Activated CD4-positive, alpha-beta memory T cell treated with anti-CD3 and anti-CD28 coated beads for 36 hours (primary cell): ENCODE measurements at regions not wholly inside any gene's neighbourhood (a gene's known extent, or its start where the extent isn't known, plus 50 kb on each side); places are given as distances from the start of the nearest gene placed in this dataset.
"Not testable (repeated sequence)": the region's sequence is repeated elsewhere in the genome, so short reads cannot be mapped to it uniquely, and the experiment has no call there.

Experiments used
- CTCF ChIA-PET: fragments of 350-600 bp; sonication (Branson Sonifier 250); formaldehyde crosslinking; loops from one replicate; lab custom pipeline; 2021; ENCODE audit warnings: antibody characterized with exemption, inconsistent platforms; lab: Charles Lee
- POLR2A ChIA-PET: fragments of 350-600 bp; sonication (Branson Sonifier 250); formaldehyde crosslinking; loops from one replicate; lab custom pipeline; 2021; ENCODE audit warnings: antibody characterized with exemption; lab: Charles Lee
- DNase-seq: peaks from one replicate; pipeline ENCODE4 v3.0.0-alpha.2; 2020
- H3K27ac Mint-ChIP-seq: one replicate; pipeline ENCODE4 v1.8.0; 2021; ENCODE audit warnings: mixed read lengths
- H3K27me3 Mint-ChIP-seq: one replicate; pipeline ENCODE4 v1.8.0; 2021; ENCODE audit warnings: mixed read lengths
- H3K36me3 Mint-ChIP-seq: one replicate; pipeline ENCODE4 v1.8.0; 2021; ENCODE audit warnings: mixed read lengths
- H3K4me1 Mint-ChIP-seq: one replicate; pipeline ENCODE4 v1.8.0; 2021; ENCODE audit warnings: low read depth, mixed read lengths
- H3K4me3 Mint-ChIP-seq: one replicate; pipeline ENCODE4 v1.8.0; 2021; ENCODE audit warnings: mild to moderate bottlenecking, mixed read lengths
- H3K9me3 Mint-ChIP-seq: one replicate; pipeline ENCODE4 v1.8.0; 2021; ENCODE audit warnings: mixed read lengths
- intact Hi-C: fragments of 100-400 bp; cut with micrococcal nuclease; formaldehyde crosslinking; loops from one replicate; pipeline ENCODE4 v1.15.1; 2023

- no peaks in the 10 kb centered on the region for H3K9me3 Mint-ChIP-seq
- H3K27ac Mint-ChIP-seq = no peak overlapping the region
- no peaks in the 10 kb centered on the region for H3K27me3 Mint-ChIP-seq
- no peaks in the 10 kb centered on the region for H3K4me1 Mint-ChIP-seq
- H3K36me3 Mint-ChIP-seq = no peaks in the 10 kb centered on the region
- H3K4me3 Mint-ChIP-seq = no peak overlapping the region
- DNase-seq = no peak
- CTCF ChIA-PET = no interaction called here
- intact Hi-C loops = loop anchor here (10.0 kb wide), 1 partner anchor 495 kb away; no protein-coding TSS in a partner anchor
- POLR2A ChIA-PET = no interaction called here
Observed at GRCh38 chr11:56849852-56850251, 101.4 kb upstream of the OR9G4 start.

- DNase-seq = no peak
- intact Hi-C loops = loop anchor here (10.0 kb wide), 1 partner anchor 496 kb away; no protein-coding TSS in a partner anchor
- ChIA-PET POLR2A (no interaction called here), CTCF (no interaction called here)
- H3K9me3 Mint-ChIP-seq = no peaks in the 10 kb centered on the region
- H3K36me3 Mint-ChIP-seq = no peaks in the 10 kb centered on the region
- H3K27ac Mint-ChIP-seq = no peak overlapping the region
- H3K4me3 Mint-ChIP-seq = no peak overlapping the region
- H3K27me3 Mint-ChIP-seq = no peaks in the 10 kb centered on the region
- H3K4me1 Mint-ChIP-seq = no peaks in the 10 kb centered on the region
Observed at GRCh38 chr11:56849250-56849649, 100.8 kb upstream of the OR9G4 start.

DNA sequence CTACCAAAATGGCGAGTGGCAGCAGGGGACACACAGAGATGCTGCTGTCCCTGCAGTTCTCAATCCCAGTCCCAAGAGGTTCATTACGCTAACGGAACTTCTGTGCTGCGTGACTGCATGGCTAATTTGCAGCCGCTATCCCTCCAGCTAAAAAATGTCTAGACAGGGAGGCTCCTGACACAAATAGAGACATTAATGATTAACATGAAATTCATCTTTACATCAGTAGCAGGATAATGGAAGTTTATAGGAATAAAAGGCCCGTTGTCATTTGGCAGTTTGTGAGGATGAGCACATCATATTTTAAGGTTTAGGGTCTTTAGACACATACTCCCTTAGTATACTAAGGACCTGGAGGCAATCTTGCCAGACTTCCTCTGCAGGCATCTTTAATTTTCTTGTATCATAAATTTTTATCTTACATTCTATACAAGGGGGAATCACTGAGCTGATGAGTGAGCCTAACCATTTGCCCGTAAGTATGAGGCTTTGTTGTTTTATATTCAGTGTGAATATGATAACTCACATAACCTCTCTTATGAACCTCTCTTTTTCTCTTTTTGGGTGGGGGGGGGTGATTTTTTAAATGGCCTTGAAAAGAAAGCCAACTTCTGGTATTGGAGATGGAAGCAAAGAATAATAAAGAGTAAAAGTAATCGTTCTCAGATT is 99.8 kb upstream of the OR9G4 start:
- intact Hi-C loops = loop anchor here (10.0 kb wide), 1 partner anchor 497 kb away; no protein-coding TSS in a partner anchor
- no peaks in the 10 kb centered on the region for H3K4me1 Mint-ChIP-seq
- CTCF ChIA-PET = no interaction called here

GRCh38 chr11:56846631-56847576 is 98.4 kb upstream of the OR9G4 start:
- H3K9me3 Mint-ChIP-seq = no peaks in the 10 kb centered on the region
- no peak overlapping the region for H3K4me3 Mint-ChIP-seq
- H3K27me3 Mint-ChIP-seq = peaks cover 1% of the 10 kb centered on the region
- POLR2A ChIA-PET = no interaction called here
- H3K27ac Mint-ChIP-seq = no peak overlapping the region
- no peaks in the 10 kb centered on the region for H3K4me1 Mint-ChIP-seq
- intact Hi-C loops = loop anchor here (10.0 kb wide), 1 partner anchor 498 kb away; no protein-coding TSS in a partner anchor
- CTCF ChIA-PET = no interaction called here
- no peaks in the 10 kb centered on the region for H3K36me3 Mint-ChIP-seq
- DNase-seq = no peak

More for the DNA sequence above, 99.8 kb upstream of the OR9G4 start:
- H3K9me3 Mint-ChIP-seq = no peaks in the 10 kb centered on the region
- DNase-seq = no peak
- no peaks in the 10 kb centered on the region for H3K36me3 Mint-ChIP-seq
- H3K27me3 Mint-ChIP-seq = no peaks in the 10 kb centered on the region
- no peak overlapping the region for H3K4me3 Mint-ChIP-seq
- POLR2A ChIA-PET = no interaction called here
- H3K27ac Mint-ChIP-seq = no peak overlapping the region

DNA sequence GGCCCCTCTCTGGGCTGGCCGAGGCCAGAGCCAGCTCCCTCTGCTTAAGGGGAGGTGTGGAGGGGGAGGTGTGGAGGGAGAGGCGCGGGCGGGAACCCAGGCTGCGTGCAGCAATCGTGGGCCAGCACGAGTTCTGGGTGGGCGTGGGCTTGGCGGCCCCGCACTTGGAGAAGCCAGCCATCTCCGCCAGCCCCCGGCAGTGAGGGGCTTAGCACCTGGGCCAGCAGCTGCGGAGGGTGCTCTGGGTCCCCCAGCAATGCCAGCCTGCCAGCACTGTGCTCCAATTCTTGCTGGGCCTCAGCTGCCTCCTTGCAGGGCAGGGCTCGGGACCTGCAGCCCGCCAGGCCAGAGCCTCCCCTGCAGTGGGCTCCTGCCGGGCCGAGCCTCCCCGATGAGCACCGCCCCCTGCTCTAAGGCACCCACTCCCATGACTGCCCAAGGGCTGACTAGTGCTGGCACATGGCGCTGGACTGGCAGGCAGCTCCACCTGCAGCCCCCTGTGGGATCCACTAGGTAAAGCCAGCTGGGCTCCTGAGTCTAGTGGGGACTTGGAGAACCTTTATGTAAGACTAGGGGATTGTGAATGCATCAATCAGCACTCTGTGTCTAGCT is 96.7 kb upstream of the OR9G4 start:
- H3K27ac Mint-ChIP-seq = no peak overlapping the region
- POLR2A ChIA-PET = no interaction called here
- peaks cover 4% of the 10 kb centered on the region for H3K27me3 Mint-ChIP-seq
- DNase-seq = no peak
- H3K9me3 Mint-ChIP-seq = no peaks in the 10 kb centered on the region
- CTCF ChIA-PET = no interaction called here
- no peaks in the 10 kb centered on the region for H3K36me3 Mint-ChIP-seq
- intact Hi-C loops = loop anchor here (10.0 kb wide), 1 partner anchor 500 kb away; no protein-coding TSS in a partner anchor
- H3K4me1 Mint-ChIP-seq = peaks cover 2% of the 10 kb centered on the region
- H3K4me3 Mint-ChIP-seq = no peak overlapping the region

GRCh38 chr11:56843816-56844215 is 95.3 kb upstream of the OR9G4 start:
- H3K36me3 Mint-ChIP-seq = no peaks in the 10 kb centered on the region
- H3K27ac Mint-ChIP-seq = no peak overlapping the region
- H3K9me3 Mint-ChIP-seq = no peaks in the 10 kb centered on the region
- CTCF ChIA-PET = interaction anchor here (2.6 kb wide), 1 partner anchor 406 kb away, joined by 16 read pairs; no protein-coding TSS in a partner anchor
- intact Hi-C loops = loop anchor here (10.0 kb wide), 1 partner anchor 501 kb away; no protein-coding TSS in a partner anchor
- DNase-seq = no peak
- H3K4me1 Mint-ChIP-seq = peaks cover 2% of the 10 kb centered on the region
- H3K4me3 Mint-ChIP-seq = no peak overlapping the region
- POLR2A ChIA-PET = no interaction called here
- peaks cover 4% of the 10 kb centered on the region for H3K27me3 Mint-ChIP-seq

- Mint-ChIP-seq H3K9me3 (no peaks in the 10 kb centered on the region), H3K4me1 (peaks cover 2% of the 10 kb centered on the region), H3K36me3 (no peaks in the 10 kb centered on the region), H3K4me3 (no peak overlapping the region), H3K27me3 (peaks cover 4% of the 10 kb centered on the region), H3K27ac (no peak overlapping the region)
- ChIA-PET CTCF (interaction anchor here (2.6 kb wide), 1 partner anchor 406 kb away, joined by 16 read pairs; no protein-coding TSS in a partner anchor), POLR2A (no interaction called here)
- DNase-seq = no peak
- intact Hi-C loops = loop anchor here (10.0 kb wide), 1 partner anchor 502 kb away; no protein-coding TSS in a partner anchor
Observed at GRCh38 chr11:56842814-56843794, 94.6 kb upstream of the OR9G4 start.

DNA sequence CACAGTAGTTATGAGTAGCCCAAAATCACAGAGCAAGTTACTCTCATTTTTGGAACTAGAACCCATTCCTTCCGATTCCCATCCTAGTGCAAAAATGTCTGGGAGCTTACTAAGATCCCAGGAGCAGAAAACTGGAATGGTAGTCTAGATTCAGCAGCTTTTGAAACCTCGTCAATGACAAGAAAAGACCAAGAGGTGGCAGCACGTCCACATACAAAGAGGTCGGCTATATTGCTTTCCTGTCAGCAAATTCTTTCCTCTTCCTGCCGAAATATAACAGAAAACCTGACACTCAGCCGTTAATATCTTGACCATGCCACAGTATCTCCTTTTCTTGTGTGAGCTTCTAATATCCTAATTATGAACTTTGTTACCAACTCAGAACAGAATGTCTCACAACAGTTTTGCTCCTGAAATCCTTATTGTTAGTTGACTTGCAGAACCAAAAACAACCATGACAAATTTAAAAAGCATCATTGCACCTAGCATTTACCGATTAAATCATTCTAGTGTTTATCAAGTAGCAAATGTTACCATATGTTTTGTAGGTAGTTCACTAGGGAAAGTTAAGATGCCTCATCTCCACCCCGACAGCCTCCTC is 92.8 kb upstream of the OR9G4 start:
- Mint-ChIP-seq H3K27ac (no peak overlapping the region), H3K4me3 (no peak overlapping the region), H3K36me3 (no peaks in the 10 kb centered on the region), H3K9me3 (no peaks in the 10 kb centered on the region), H3K4me1 (peaks cover 2% of the 10 kb centered on the region), H3K27me3 (peaks cover 4% of the 10 kb centered on the region)
- intact Hi-C loops = loop anchor here (1.0 to 10.0 kb wide), 2 partner anchors 408 to 503 kb away; no protein-coding TSS in a partner anchor
- ChIA-PET CTCF (interaction anchor here (0.9 to 2.6 kb wide), 8 partner anchors 11 to 509 kb away, joined by 3 to 43 read pairs (median 4); no protein-coding TSS in a partner anchor), POLR2A (no interaction called here)
- peak; percentile 39 for DNase-seq

- H3K4me1 Mint-ChIP-seq, CTCF ChIA-PET, H3K27ac Mint-ChIP-seq, H3K4me3 Mint-ChIP-seq, H3K36me3 Mint-ChIP-seq, intact Hi-C loops, H3K27me3 Mint-ChIP-seq, POLR2A ChIA-PET, DNase-seq: not testable (repeated sequence)
- peaks cover 22% of the 10 kb centered on the region for H3K9me3 Mint-ChIP-seq
Observed at GRCh38 chr11:56827357-56827756, 78.9 kb upstream of the OR9G4 start.

DNA sequence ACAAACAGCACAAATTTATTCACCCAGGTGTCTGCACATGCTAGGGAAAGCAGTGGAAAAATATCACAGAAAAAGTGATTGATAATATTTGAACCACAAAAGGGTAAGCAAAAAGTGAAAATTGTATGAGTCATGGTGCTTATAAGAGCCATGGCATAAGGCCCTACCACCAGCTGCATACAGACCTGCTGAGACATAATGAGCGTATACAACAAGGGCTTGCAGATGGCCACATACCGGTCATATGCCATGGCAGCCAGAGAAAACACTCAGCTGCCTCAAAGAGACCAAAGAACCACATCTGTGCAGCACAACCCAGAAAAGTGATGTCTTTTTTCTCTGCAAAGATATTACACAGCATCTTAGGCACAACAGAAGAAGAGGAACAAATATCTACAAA is 71.4 kb upstream of the OR9G4 start:
- Mint-ChIP-seq H3K4me3 (no peak overlapping the region), H3K27me3 (no peaks in the 10 kb centered on the region), H3K9me3 (no peaks in the 10 kb centered on the region), H3K27ac (no peak overlapping the region), H3K4me1 (no peaks in the 10 kb centered on the region), H3K36me3 (no peaks in the 10 kb centered on the region)
- POLR2A ChIA-PET = no interaction called here
- intact Hi-C loops = no loop called here
- CTCF ChIA-PET = interaction anchor here (1.3 kb wide), 1 partner anchor 21 kb away, joined by 4 read pairs; no protein-coding TSS in a partner anchor
- DNase-seq = no peak

- Mint-ChIP-seq H3K9me3 (no peaks in the 10 kb centered on the region), H3K4me3 (no peak overlapping the region), H3K27ac (no peak overlapping the region), H3K27me3 (no peaks in the 10 kb centered on the region), H3K4me1 (no peaks in the 10 kb centered on the region), H3K36me3 (no peaks in the 10 kb centered on the region)
- ChIA-PET CTCF (no interaction called here), POLR2A (no interaction called here)
- DNase-seq = no peak
- intact Hi-C loops = no loop called here
Observed at GRCh38 chr11:56817661-56818060, 69.2 kb upstream of the OR9G4 start.
